ENCODE measurements at regions not wholly inside any gene's neighbourhood (a gene's known extent, or its start where the extent isn't known, plus 50 kb on each side); places are given as distances from the start of the nearest gene placed in this dataset.

- H3K4me1 Mint-ChIP-seq: peaks cover 15 to 23% of the 10 kb centered on the region in 2 experiments
- no peak overlapping the region for H3K27ac ChIP-seq (ENCODE audit: insufficient read length, low read depth, low read length)
- no peaks in the 10 kb centered on the region; a peak in 2 of 5 replicates for H3K9me3 Mint-ChIP-seq
- no peak overlapping the region for H3K23ac ChIP-seq (ENCODE audit: insufficient read length, low read depth, low read length)
- H3K4me1 ChIP-seq (ENCODE audit: insufficient read depth, low read length): peaks cover 3% of the 10 kb centered on the region
- H3K9ac ChIP-seq (ENCODE audit: extremely low read depth, insufficient read length, low read length): no peak overlapping the region
- H2AK5ac ChIP-seq (ENCODE audit: insufficient read length, low read length): no peak overlapping the region
- H3K79me1 ChIP-seq (ENCODE audit: insufficient read depth, low read depth, low read length, poor library complexity, severe bottlenecking): no peaks in the 10 kb centered on the region
- TF ChIP-seq, protein P1, sequence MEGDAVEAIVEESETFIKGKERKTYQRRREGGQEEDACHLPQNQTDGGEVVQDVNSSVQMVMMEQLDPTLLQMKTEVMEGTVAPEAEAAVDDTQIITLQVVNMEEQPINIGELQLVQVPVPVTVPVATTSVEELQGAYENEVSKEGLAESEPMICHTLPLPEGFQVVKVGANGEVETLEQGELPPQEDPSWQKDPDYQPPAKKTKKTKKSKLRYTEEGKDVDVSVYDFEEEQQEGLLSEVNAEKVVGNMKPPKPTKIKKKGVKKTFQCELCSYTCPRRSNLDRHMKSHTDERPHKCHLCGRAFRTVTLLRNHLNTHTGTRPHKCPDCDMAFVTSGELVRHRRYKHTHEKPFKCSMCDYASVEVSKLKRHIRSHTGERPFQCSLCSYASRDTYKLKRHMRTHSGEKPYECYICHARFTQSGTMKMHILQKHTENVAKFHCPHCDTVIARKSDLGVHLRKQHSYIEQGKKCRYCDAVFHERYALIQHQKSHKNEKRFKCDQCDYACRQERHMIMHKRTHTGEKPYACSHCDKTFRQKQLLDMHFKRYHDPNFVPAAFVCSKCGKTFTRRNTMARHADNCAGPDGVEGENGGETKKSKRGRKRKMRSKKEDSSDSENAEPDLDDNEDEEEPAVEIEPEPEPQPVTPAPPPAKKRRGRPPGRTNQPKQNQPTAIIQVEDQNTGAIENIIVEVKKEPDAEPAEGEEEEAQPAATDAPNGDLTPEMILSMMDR (conservative IDR thresholded peaks at IDR 0.05): no peak
- H2BK5ac ChIP-seq (ENCODE audit: insufficient read length, low read length): no peak overlapping the region
- H4K8ac ChIP-seq (replicated peaks; ENCODE audit: insufficient read length, low read depth, low read length): no peak overlapping the region
- H3K56ac ChIP-seq (ENCODE audit: insufficient read length, low read depth, low read length): no peak overlapping the region
- peaks cover 3% of the 10 kb centered on the region for H3K23me2 ChIP-seq (ENCODE audit: insufficient read length, low read depth, low read length, poor library complexity, severe bottlenecking)
- H3K4me2 ChIP-seq (ENCODE audit: insufficient read depth, insufficient read length, low read length): no peak overlapping the region
- H3K36me3 Mint-ChIP-seq (ENCODE audit: insufficient read depth in 1 of 3, low read depth in 3 of 3): no peaks in the 10 kb centered on the region; a peak in 1 of 7 replicates
- H3T11ph ChIP-seq (ENCODE audit: low read length): no peak overlapping the region
- no peak overlapping the region for H3K14ac ChIP-seq (ENCODE audit: insufficient read depth, low read length)
- no peaks in the 10 kb centered on the region for H4K20me1 ChIP-seq (ENCODE audit: control insufficient read depth, insufficient read depth, insufficient read length)
- no peak overlapping the region for H2BK20ac ChIP-seq (ENCODE audit: low read depth, low read length, poor library complexity, severe bottlenecking)
- H2BK15ac ChIP-seq (ENCODE audit: low read depth, low read length): no peak overlapping the region
- no peaks in the 10 kb centered on the region for H3K79me2 ChIP-seq (ENCODE audit: insufficient read depth, low read length)
- no peak overlapping the region for H3K18ac ChIP-seq (ENCODE audit: insufficient read length, low read depth, low read length)
- no peak overlapping the region for H2BK120ac ChIP-seq (ENCODE audit: low read depth, low read length, poor library complexity, severe bottlenecking)
- no peaks in the 10 kb centered on the region for H3K9me3 ChIP-seq (ENCODE audit: control insufficient read depth, low read depth, low read length)
- H3K27me3 ChIP-seq (ENCODE audit: insufficient read depth, low read length): no peaks in the 10 kb centered on the region
- H2BK12ac ChIP-seq (ENCODE audit: insufficient read length, low read depth, low read length): no peak overlapping the region
- no CpG with 5 or more reads among the region's 13 CpGs for WGBS (ENCODE audit: extremely low coverage, insufficient read length, low lambda C conversion rate)
- DNase-seq: no peak
- H3K27me3 Mint-ChIP-seq (ENCODE audit: low read depth): peaks cover 37% of the 10 kb centered on the region
- H2AFZ ChIP-seq (ENCODE audit: low read length): no peak overlapping the region
- H3K4me3 Mint-ChIP-seq: no peak overlapping the region
- H3K4ac ChIP-seq (ENCODE audit: low read depth, low read length): no peak overlapping the region
- H3K27ac Mint-ChIP-seq: no peak overlapping the region; a peak in 1 of 7 replicates
- no peak overlapping the region for H4K5ac ChIP-seq (ENCODE audit: insufficient read length, low read depth, low read length)
- H4K91ac ChIP-seq (ENCODE audit: insufficient read length, low read depth, low read length): no peak overlapping the region
Measured at GRCh38 chr11:69938206-69938605, 119.0 kb upstream of the FGF3 start.
